ENCODE measurements at regions not wholly inside any gene's neighbourhood (a gene's known extent, or its start where the extent isn't known, plus 50 kb on each side); places are given as distances from the start of the nearest gene placed in this dataset.

GRCh38 chr15:46567968-46568367 lies 933.1 kb downstream of the SQOR start:
- no peak for DNase-seq

- DNase-seq = no peak
Observed at GRCh38 chr15:46569781-46570180, 935.0 kb downstream of the SQOR start.

GRCh38 chr15:46576646-46577395 lies 942.0 kb downstream of the SQOR start:
- DNase-seq = no peak

DNA sequence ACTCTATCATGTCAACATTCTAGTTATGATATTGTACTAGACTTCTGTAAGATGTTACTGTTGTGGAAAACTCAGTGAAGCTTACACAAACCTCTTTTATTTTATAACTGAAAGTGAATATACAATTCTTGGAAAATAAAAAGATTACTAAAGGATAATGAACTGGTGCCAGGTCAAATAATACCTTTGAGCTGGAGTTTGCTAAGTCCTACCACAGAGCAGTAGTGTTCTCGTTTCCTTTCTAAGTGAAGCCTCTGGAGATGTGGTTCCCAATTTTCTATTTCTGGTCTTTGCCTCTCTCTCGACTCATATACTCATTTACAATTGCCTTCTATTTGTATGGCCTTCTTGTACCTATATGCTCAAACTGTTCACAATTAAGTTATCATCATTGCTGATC lies 942.9 kb downstream of the SQOR start:
- DNase-seq = no peak

- no peak for DNase-seq
Observed at GRCh38 chr15:46580487-46580886, 945.7 kb downstream of the SQOR start.

- DNase-seq = no peak
Observed at GRCh38 chr15:46580924-46581323, 946.1 kb downstream of the SQOR start.

GRCh38 chr15:46589088-46589487 lies 954.3 kb downstream of the SQOR start:
- no peak for DNase-seq

GRCh38 chr15:46591462-46591861 lies 956.6 kb downstream of the SQOR start:
- DNase-seq = no peak

- no peak for DNase-seq
Observed at GRCh38 chr15:46595016-46595415, 960.2 kb downstream of the SQOR start.

- no peak for DNase-seq
Observed at GRCh38 chr15:46607077-46607476, 972.2 kb downstream of the SQOR start.

DNA sequence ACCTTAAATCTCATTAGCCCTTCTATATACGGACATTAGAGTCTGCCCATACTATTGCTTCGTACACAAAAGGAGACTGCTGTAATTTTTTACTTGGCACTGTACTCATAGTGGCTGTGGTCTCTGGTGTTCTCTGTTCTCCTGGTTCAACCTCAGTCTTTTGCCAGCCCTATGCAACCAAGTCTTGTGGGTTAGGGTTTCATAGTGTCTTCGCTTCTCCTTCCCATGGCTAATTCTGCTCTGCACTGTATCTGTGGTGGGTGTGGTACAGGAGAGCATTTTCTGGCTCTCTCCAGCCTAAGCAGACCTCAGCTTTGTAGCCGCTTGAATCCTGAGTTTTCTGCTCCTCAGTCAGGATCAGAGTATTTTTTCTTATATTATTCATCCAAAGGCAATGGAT lies 981.2 kb downstream of the SQOR start:
- no peak for DNase-seq

GRCh38 chr15:46617507-46617906 lies 982.7 kb downstream of the SQOR start:
- DNase-seq = no peak

DNA sequence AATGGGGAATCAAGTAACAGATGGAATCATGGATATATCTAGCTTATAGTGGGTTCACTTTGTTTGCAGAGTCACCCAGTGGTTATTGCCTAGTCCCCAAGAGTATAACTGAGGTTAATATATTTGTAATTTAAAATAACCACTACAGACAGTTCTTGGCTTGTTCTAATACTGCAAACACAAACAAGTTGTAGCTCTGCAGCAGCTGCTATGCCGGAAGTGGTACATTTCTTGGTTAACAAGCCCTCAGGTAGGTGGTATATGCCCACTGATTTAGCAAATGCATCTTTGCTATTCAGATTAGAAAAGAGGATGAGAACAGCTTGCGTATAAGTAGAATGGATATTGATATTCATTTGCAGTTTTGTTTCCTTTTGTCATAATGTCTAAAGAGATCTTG lies 984.2 kb downstream of the SQOR start:
- DNase-seq = no peak

DNA sequence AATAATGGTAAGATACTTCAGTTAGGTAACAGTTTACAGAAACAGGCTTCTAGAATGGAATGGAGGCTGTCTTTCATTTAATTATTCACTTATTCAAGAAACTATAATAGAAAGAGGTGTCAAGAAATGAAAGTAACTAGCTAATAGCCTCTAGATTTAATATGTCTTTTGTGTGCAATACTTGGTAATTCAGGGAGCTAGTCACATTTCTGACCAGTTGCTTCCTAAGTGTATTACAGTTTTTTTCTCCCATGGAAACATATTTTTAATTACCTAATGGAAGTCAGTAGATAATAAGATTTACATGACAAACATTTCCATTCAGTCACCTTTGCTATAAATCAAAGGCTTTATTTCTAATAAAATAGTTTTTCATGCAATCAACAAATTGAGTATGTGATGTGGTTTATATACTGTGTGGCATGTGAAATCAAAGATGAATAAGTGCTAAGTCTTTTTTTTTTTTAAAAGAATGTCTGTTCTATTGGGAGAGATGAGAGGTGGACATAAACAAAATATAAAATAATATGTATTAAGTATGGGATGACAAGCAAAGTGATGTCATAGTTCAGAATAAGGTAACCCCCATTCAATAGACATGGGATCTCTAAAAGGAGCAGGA lies 985.7 kb downstream of the SQOR start:
- no peak for DNase-seq

DNA sequence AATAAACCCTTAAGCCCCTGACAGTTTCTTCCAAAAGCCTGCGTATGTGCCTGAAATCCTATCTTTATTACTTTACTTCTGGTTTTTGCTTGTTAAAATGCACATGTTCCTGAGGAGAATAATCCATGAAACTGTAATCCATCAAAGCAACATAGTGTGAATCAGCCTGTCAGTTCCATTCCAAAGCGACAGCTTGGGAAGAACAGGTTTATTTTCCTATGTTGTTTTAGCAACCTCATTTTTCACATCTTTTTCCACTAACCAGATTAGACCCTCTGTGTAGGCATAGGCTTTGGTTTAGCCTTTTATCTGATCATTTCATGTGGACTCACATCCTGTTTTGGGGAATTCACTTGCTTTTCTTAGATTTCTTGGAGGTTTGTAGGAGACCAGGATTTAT lies 988.0 kb downstream of the SQOR start:
- DNase-seq = no peak

- DNase-seq = no peak
Observed at GRCh38 chr15:46636206-46636605, 1001.4 kb downstream of the SQOR start.

- no peak for DNase-seq
Observed at GRCh38 chr15:46644501-46645481, 1010.0 kb downstream of the SQOR start.

GRCh38 chr15:46646490-46646889 lies 1011.7 kb downstream of the SQOR start:
- DNase-seq = no peak

DNA sequence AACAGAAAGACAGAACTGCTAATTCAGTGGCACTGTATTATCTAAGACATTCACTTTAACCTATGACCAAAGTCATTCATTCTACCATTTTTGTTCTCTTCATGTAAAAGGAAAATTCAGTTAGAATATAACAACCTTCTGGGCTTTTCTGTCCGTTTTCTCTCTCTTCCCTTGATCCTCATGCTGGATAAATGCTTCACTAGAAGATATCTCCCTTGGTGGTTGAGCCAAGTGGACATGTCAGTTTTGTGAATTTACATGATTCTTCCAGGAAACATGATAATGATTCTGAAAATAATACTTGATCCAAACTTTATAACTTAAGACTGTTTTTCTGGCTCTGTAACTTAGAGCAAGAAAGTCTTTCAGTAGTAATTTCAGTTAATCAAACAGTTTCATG lies 1012.2 kb downstream of the SQOR start:
- DNase-seq = no peak

GRCh38 chr15:46652266-46652665 lies 1017.4 kb downstream of the SQOR start:
- no peak for DNase-seq

GRCh38 chr15:46654993-46655392 lies 1020.2 kb downstream of the SQOR start:
- no peak for DNase-seq

- no peak for DNase-seq
Observed at GRCh38 chr15:46660096-46660842, 1025.4 kb downstream of the SQOR start.

DNA sequence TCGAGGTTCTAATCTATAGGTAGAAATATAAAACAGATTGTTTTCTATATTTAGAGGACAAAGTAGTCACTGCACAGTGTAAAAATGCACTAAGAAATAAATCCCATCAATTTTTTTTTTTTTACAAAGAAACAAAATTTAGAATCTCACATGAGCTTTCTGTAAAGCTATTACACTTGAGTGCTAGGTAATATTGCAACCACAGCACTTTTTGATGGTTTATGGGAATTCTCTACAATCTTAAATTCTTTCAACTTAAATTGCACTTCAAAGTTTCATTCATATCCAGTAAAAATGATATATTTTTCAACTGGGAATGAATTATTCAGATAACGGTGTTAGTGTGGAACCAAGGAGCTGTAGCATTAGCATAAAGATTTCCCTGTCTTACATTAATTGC lies 1035.4 kb downstream of the SQOR start:
- no peak for DNase-seq

All from NCI-H345 (cell line).